ENCODE measurements at regions not wholly inside any gene's neighbourhood (a gene's known extent, or its start where the extent isn't known, plus 50 kb on each side); places are given as distances from the start of the nearest gene placed in this dataset.
"Not testable (repeated sequence)": the region's sequence is repeated elsewhere in the genome, so short reads cannot be mapped to it uniquely, and the experiment has no call there.

GRCh38 chr10:113495553-113495952, 57.3 kb upstream of the HABP2 start:
- DNase-seq (ENCODE audit: low read depth in 2 of 2): no peak

- no peak for DNase-seq (ENCODE audit: low read depth in 2 of 2)
These were observed 56.4 kb upstream of the HABP2 start for GRCh38 chr10:113496111-113497109.

DNA sequence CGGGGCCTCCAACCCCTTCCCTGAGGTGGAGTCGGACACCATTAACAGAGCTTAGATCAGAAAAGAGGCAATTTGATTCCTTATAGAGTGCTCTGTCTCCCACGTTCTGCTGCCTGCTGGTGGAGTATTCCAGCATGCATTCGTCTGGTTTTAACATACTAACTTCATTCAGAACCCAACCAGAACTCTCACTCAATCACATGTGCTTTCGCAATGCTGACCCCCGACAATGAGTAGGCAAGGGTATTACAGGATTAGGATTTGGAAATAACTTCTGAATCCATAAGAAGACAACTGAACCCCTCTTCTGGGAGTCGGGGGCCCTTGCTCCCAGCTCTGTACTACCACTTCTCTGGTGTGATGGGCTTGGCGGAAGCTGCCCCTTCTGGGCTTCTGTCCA, 55.7 kb upstream of the HABP2 start:
- no peak for DNase-seq (ENCODE audit: low read depth in 2 of 2)

GRCh38 chr10:113498997-113499396, 53.9 kb upstream of the HABP2 start:
- no peak for DNase-seq (ENCODE audit: low read depth in 2 of 2)

GRCh38 chr10:113499806-113500205, 53.0 kb upstream of the HABP2 start:
- DNase-seq (ENCODE audit: low read depth in 2 of 2): no peak

DNA sequence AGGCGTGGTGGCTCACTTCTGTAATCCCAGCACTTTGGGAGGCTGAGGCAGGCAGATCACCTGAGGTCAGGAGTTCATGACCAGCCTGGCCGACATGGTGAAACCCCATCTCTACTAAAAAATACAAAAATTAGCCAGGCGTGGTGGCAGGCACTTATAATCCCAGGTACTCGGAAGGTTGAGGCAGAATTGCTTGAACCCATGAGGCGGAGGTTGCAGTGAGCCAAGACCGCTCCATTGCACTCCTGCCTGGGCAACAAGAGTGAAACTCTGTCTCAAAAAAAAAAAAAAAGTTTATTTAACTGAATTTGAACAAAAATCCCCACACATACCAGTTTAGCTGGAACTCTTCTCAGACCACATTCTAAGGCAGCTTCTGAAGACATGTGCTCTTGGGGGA, 51.8 kb upstream of the HABP2 start:
- DNase-seq (ENCODE audit: low read depth in 2 of 2): not testable (repeated sequence)

All from stimulated activated CD8-positive, alpha-beta memory T cell treated with anti-CD3 and anti-CD28 coated beads, Interleukin-15, amount 100 ng/mL, for 4 hours (primary cell).